ENCODE measurements at regions not wholly inside any gene's neighbourhood (a gene's known extent, or its start where the extent isn't known, plus 50 kb on each side); places are given as distances from the start of the nearest gene placed in this dataset.
"Not testable (repeated sequence)": the region's sequence is repeated elsewhere in the genome, so short reads cannot be mapped to it uniquely, and the experiment has no call there.

DNA sequence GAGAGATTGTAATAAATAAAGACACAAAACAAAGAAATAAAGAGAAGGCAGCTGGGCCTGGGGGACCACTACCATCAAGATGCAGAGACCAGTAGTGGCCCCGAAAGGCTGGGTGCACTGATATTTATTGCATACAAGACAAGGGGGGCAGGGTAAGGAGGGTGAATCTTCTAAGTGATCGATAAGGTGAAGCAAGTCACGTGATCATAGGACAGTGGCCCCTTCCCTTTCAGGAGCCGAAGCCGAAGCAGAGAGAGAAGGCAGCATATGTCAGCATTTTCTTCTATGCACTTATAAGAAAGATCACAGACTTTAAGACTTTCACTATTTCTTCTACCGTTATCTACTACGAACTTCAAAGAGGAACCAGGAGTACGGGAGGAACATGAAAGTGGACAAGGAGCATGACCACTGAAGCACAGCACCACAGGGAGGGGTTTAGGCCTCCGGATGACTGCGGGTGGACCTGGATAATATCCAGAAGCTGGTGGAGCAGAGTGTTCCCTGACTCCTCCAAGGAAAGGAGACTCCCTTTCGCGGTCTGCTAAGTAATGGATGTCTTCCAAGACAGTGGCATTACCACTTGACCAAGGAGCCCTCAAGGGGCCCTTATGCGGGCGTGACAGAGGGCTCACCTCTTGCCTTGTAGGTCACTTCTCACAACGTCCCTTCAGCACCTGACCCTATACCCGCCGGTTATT is 126.4 kb downstream of the RBM46 start:
- not testable (repeated sequence) for DNase-seq

DNA sequence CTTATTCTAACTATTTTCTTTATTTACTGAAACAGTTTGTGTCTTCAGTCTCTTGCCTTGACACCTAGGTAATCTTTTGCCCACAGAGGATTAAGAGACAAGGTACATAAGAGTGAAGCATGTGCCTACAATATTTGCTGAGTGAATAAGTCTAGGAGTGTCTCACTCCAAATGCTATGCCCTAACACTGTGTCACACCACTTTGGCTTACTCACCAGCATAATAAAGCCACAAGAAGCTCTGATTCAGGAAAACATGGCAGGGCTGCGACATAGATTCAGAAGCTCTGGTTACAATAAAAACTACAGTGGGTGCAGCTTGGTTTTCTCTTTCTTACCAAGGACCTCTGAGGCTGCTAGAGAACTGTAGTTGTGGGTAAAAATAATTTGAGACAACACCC is 127.1 kb downstream of the RBM46 start:
- DNase-seq, result no peak

DNA sequence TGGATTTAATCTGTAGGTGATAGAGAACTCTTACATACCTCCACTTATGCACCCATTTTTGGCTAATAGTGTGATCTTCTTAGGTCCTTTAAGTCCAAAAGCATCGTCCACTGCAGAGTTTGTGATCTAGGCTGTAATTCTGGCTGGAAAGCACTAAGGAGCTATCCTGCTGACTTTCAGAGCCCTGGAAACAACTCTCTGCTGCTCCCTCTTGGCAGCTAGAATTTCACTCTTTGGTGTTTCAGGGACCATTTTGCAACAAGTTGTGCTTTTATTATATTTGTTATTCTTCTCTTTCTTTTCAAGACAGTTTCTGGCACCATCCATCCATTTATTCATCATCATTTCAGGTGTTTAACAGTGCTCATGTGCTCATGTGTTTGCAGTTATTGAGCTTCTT is 130.0 kb downstream of the RBM46 start:
- no peak for DNase-seq

DNA sequence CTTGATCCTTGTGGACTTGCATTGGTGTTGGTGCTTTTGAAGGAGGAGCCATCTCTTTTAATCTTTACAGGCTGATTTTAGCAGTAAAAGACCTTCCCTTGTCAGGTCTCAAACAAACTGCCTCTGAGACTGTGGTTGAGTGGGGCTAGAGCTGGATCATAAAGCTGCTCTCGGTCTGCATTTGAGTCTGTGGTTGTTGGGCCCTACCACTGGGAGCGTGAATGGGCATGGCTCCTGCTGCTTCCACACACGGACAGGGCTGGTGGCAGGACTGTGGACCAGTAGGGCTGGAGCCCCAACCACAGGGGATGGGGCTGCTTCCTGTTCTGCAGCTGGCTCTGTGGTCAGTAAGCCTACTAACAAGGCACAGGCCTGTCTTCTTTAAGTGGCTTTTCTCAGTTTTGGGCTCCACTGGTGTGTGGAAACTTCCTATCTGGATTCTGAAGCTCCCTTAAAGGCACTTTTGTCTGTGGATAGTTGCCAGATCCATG is 130.6 kb downstream of the RBM46 start:
- DNase-seq, result no peak

DNA sequence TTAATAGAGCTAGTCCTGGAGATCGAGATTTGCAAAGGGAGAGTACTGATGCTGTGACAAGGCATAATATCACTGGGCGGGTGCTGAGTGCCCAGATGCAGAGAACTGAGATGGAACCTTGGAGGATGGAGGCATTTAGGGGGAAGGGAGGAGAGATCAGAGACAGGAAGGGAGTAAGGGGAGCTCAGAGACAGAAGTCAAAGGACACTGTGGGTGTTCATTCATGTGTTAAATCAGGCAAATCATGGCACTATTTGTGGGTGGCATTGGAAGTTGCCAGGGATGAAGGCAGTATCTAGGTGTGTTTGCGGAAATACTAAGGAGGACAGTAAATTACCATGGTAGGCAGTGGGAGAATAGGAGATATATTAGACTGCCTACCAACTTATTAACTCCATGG is 135.0 kb downstream of the RBM46 start:
- DNase-seq, result no peak

DNA sequence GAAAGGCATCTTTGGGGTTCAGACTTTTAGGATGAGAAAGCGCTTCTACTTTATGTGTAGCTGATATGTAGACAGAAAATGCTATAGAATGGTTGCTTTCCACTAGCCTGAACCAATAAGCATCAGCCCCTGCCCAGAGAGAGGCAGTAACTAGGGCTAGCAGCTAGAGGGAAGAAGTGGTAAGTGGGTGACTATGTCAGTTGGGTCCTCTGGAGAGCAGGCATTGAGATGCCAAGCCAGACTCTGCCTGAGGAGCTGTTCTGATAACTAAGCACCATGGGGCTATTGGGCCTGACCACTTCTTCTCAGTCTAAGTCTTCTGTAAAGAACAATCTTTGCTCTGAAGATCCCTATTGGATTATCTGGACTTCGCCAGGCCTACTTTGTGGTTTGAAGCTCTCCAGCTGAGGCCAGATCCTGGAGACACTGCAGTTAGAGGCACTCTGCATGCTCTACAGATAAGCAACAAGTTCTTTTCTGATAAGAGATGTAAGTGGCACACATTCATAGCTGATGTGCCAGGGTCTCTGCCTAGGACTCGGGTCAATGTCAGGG is 146.1 kb downstream of the RBM46 start:
- no peak for DNase-seq

DNA sequence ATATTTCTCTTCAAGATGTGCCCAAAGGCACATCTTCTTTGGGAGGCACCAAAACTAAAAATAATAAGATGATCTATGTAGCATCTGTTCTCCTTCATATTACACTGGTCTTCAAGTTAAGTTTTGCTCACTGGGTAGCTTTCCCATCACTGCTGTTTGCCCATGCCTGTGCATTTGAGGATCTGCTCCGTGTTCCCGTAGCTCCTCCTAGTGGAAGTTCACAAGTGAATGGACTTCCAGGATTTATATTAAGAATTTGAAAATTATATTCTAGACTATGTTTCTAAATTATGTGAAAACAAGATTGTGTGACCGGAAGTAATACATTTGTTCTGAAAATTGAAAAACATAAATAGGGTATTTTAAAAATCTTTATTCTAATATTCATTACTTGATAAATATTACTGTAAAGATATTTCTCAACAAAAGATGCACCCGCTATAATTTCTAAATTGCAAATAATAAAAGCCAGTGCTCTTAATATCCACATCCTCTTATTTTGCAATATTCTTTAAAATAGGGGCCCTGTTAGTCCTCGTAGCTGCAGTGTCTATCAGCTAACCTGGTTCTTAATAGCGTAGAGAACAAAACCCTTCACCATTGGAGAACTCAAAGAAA is 147.7 kb downstream of the RBM46 start:
- DNase-seq, result peak; percentile 16

DNA sequence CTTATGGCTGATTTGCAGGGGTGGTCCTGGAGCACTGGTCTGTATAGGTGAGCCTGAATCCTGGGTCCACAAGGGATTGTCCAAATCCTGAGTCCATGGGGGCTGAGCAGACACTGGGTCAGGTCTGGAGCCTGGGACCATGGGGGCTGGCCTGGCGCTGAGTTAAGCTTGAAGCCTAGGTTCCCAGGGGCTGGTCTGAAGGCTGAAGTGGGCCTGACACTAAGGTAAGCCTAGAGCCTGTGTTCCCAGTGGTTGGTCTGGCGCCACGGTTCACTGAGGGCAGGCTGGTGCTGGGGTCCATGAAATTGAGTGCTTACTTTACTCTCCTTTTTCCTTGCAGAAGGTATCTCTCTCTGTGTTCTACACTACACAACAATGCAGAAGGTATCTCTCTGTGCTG is 155.8 kb downstream of the RBM46 start:
- DNase-seq, result no peak

DNA sequence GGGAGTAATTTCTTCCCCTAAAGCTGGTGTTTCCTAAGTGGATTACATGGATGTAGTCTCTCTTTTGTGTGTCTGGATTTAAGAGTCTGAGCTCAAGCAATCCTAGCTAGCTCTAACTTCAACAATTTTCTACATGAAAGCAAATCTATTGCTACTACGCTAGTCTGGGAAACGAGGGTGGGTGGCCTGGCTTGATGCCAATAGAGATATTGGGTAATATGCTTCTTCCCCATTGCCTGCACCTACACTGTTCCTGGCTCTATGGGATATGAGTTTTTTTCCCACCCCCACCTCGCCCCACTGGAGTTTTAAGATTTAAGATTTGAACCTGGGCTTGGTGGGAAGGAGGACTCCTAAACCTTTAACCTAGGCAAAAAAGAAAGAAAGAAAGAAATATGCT is 158.8 kb downstream of the RBM46 start:
- DNase-seq, result no peak

DNA sequence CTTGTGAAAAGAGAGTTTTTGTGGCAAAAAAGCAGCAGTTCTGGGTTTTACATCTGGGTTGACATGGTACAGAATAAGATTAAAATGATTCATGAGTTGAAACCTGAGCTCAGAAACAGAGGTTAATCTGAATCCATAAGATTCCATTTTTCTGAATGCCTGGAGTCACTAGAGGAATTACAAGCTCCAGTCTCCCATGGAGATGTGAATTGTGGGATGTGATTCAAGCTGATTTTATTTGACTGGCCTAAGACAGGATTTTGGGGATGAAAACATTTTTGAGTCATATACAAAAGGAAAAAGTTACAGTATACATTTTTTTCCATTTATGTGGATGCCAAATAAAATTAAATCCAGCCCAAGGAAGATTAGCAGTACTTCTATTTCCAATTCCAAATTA is 161.1 kb downstream of the RBM46 start:
- no peak for DNase-seq

DNA sequence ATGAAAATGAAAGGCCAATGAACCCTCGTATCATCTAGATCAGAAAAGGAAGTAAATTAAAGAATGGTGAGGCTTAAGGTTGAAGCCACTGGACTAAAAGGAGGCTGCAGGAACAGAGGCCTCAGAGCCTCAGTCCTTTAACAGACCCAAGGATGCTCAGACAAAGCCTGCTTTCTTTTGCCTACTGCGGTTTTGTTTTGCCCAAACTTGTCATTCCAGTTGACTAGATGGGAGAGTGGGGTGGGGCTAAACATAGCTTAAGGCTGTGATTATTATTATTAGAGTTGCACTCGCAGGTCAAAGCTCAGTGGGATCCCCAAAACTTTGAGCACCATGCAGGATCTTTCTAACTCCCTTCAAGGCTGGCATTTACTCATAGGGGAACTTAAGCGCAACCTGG is 163.9 kb downstream of the RBM46 start:
- DNase-seq, result no peak

DNA sequence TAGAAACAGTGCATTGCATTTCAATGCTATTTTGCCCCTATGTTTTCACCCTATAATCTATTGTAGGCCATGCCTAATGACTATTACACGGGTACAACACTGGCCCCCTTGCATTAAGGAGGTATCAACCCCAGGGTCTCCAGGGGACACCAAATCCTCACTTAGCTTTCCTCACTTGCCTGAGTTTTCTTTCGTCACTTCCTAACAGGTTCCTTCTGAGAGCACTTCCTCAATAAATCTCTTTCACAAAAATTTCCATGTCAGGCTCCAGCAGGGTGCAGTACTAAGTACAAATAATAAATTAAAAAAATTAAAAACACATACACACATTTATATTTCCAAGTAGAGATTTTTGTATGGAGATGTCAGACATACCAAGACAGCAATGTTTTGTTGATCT is 165.0 kb downstream of the RBM46 start:
- DNase-seq, result no peak

DNA sequence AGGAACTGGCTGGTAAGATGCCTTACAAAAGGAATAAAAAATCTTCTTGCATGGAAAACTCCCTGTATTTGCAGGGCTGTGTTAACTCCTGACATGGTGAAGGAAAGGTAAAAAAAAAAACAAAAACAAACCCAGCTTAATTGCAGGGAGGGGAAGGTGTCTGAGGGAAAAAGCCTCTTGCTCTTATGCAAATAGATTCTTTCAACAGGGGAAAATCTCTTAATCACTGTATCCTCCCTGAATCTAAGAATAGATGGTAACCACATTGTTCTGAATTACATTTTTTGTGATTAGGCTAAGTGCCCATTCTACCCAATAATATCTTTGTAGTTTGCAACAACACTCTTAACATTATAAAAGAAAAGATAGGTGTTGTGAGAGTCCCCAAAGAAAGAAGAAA is 172.6 kb downstream of the RBM46 start:
- DNase-seq, result no peak

DNA sequence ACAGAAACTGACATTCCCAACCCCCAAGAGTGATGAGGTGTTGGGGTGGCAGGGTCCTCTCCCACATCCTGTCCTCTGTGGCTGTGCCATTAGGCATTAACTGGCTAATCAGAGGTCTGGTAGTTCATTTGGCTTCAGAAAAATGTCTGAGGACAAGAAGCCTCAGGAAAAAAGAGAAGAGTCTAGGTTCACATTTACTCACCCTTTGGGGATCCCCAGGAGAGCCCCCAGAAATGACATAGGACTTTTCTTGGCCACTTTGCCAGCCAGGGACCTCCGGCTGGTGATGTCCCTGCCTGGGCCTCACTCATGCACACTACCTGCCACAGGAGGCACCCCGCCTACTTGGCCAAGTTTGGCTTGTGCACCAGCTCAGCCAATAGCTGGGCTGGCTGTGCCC is 173.0 kb downstream of the RBM46 start:
- DNase-seq, result no peak

DNA sequence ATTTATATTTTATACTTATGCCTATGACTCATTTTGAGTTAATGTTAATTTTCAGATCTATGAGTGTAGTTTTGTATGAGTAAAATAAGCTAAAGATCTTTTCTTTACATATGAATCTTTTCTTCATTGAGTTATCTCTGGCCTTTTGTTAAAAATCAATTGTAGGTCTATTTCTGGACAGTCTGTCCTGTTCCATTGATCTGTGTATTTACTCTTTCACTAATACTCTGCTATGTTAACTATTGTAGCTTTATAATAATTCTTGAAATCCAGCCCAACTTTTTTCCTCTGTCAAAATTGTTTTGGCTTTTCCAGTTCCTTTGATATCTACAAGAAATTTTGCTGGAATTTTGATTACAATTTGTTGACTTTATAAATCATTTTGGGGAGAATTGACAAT is 177.0 kb downstream of the RBM46 start:
- no peak for DNase-seq

DNA sequence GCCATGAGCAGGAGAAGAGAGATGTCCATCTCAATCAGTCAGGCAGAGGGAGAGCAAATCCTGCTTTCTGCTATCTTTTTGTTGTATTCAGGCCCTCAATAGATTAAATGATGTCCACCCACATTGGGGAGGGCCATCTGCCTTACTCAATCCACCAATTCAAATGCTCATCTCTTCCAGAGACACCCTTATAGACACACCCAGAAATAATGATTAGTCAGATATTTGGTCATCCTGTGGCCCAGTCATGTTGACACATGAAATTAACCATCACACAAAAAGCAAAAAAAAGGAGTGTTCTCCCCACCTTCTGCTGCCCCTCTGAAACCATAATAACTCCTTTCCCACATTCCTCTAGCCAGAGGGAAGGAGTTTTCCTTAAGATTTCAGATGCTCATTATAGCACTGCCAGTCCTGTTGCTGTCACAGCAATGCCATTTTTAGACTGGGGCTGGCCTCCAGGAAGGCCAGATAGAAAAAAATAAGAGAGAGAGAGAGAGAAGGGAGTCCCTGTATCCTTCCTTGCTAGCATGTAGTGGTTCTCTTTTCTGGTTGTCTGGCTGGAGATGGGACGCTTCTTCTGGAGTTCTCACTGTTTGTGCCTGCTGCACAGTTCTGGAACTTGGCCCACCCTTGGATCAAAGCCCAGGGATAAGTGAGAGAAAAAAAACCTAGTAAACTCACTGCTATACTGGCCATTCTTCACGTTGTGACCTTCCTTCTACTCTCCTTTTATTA is 177.7 kb downstream of the RBM46 start:
- no peak for DNase-seq

DNA sequence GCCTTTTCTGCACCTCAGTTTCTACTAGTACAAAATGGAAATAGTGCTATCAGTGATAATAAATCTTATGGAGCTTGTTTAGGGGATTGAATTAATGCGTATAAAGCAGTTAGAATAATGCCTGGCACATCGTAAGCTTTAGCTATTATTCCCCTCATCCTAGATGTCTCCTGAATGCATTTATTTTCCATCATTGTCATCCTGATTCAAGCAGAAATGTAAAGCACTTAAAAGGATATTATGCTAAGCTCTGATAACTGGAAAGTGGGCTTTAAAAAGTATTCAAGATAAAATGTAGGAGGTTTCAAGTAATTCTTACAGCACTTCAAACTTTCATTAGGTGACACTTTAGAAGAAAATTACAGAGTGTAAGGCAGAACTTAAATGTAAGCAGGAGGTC is 178.7 kb downstream of the RBM46 start:
- DNase-seq, result no peak

DNA sequence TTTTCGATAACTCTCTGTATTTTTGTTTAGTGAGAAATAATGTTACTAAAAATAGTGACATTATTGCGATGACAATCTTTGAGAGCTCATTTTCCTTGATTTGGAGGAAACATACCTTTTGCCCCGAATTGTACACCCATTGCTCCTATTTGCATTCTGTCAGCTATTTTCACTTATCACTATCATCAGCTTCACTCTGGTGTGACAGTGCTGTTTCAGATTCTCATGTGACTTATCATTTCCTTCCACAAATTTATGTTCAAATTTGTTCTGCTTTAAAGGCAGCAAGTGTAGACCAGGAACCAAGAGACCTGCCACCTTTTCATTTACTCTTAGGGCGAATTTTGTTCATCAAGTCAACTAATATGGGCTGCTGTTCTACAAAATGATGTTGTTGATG is 179.4 kb downstream of the RBM46 start:
- no peak for DNase-seq

DNA sequence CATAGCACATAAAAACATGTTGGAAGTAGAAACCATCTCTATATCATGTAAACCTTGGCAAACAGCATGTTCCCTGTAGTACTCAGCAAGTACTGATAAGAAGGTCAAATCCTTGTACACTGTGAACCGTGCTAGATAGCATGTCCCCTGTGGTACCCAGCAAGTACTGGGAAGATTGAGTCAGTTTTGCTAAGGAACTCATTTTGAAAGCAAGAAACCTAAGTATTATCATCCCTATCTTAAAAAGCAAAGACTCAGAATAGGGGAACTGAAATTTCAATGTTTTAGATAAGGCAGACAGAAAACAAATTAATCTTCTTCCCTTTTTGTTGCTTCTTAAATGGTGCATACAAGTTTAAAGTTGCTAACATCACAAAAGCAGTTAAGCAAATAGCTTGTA is 180.2 kb downstream of the RBM46 start:
- DNase-seq, result no peak

DNA sequence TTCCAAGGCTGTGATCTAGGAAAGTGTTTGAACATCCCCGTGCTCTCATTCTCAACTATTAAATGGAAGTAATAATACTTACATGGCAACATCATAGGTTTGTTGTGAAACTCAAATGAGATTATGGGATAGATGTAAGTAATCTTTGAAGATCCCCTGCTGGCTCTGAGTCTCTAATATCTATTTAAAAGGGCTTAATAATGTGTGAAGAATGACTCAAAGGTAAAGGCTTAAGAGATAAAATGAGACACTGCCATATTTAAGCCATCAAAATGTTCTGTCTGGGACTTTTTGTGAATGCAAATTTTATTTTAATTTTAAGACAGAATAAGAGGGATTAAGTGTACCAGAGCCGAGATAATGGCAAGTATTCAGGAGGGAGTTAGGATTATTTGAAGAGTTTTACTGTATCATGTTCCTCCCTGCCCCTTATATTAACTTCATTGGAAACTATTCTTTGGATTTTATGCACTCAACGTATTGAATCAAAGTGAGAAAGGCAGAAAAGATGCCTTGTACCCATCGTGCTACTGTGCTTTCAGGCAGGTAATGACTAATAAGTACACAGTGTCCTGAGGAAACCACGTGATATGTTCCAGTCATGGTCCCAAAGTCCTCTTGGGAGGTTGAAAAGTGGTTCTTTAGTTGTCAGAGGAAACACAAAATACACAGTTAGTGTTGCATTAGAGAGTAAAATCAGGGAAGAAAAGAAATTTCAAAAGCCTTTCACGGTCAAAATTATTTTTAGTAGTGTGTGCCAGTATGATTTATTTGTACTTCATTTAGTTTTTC is 192.4 kb downstream of the RBM46 start:
- no peak for DNase-seq

DNA sequence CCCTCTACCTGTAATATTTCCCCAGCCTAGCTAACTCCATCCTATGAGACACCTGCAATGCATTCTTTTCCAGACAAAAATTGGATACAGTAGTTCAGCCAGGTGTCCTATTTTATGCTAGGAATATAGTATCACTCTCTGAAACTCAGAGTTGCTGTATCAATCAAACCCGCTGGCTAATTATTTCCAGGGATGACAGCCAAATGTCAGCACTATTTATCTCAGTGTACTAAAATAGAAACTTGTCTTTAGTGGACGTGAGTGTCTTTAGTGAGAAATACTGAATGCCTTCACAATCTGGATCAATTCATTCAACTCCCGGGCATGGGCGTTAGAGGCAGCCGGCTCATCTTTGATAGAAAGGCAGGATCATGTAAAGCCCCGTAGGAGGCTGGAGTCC is 196.2 kb downstream of the RBM46 start:
- no peak for DNase-seq

DNA sequence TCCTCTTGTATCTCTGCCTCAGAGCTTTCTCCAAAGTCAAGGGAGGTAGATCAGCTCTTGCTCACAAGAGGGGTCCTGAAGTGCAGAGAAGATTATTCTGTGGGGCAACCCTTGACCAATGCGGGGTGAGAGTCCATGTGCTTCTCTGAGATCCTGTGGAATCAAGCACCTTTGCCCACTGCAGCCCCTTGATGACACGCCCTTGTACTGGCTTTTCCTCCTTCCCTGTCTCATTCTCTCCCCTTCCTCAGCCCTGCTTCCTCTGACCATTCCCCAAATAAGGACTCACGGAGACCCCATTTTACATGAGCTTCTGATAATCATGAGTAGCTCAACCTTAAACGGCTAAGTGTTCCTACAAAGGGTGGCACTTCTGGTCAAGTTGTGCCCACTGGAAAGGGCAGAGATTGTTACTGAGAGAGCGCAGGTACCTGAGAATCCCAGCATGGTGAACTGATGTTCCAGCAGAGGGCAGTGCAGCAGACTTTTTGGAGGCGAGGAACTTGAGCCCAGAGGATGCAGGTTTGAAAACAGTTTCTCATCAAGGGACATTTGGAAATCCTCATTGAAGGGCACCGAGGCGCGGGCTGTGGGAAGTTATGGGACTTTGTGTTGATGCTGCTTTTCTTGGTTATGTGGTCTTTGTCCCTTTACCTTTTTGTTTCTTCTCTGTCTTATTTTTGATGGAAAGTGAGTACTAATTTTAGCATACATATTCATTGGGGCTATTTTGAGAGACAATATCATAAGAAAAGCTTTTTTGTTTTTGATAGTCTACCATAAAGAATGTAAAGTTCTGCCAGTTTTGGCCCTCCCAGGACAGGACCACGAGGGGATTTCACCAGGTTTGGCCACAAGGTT is 201.3 kb downstream of the RBM46 start:
- DNase-seq, result peak; percentile 16

Data from fibroblast of skin of back (primary cell).